ENCODE measurements at regions not wholly inside any gene's neighbourhood (a gene's known extent, or its start where the extent isn't known, plus 50 kb on each side); places are given as distances from the start of the nearest gene placed in this dataset.
A peak's percentile ranks its signal among the peaks of the same experiment; 100 is the strongest.

DNA sequence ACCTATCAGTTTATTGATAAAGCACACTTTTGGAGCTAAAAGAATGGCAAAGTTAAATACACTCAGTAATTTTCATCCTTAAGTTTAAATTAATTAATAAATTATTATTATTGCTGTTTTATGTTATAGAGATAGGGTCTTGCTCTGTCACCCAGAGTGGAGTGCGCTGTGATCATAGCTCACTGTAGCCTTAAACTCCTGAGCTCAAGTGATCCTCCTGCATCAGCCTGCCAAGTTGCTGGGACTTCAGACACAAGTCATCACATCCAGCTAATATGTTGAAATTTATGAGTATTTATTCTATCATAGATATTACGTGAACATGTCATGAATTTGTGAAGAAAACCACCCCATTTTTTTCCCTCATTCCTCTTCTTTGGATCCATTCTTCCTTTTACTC, 64.2 kb downstream of the GJA1 start:
- DNase-seq (ENCODE audit: low read depth): no peak

DNA sequence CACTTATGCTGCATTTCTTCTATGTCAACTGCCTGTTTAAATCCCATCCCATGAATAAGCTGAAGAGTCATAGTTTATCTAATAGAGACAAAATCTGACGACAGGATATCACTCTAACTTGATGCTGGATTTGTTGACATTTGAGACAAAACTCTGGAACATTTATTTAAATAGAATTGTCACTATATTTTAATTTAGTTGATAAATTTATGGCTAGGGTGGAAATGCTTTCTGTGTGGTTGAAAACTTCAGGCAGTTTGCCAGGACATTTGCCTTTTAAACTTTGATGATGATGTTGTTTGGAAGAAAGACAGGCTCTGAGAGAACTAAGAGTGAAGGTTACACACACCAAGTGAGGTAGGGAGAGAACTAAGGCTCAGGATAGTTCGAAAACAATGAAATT, 68.1 kb downstream of the GJA1 start:
- no peak for DNase-seq (ENCODE audit: low read depth)

DNA sequence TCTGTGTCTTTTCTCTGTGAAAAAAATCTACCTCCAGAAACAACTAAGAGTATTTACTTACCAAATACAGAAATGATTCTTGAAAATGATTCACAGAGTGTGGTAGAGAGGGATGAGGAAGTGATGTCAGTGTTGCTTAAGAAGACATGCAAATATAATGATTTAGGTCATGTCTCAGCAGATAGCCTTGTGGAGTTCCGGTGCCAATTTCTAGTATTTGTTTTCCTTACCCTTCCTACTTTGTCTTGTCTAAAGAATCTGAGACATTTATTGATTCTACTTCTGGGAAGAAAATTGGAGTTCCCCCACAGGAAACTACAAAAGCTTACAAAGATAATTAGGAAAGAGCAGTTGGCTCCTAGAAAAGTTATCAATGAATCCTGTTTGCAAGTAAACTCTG, 68.8 kb downstream of the GJA1 start:
- DNase-seq (ENCODE audit: low read depth): peak; percentile 68

DNA sequence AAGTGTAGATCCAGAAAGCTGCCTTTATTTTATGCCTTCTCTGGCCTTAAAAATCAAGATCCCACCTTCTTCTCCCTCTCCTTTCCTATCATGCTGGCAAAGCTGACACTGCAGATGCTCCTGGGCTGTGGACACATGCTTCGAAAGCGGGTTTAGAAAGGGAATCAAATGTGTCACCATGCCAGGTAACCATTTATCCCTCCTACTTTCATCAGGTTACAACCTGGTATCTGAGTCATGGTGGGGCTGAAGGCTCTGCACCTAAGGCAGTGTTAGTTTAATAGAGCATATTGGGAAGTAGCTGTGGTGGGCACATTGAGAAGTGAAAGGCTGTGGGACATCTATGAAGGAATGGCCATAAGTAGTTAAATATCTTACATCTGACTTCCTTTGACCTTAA, 69.8 kb downstream of the GJA1 start:
- DNase-seq (ENCODE audit: low read depth): no peak

DNA sequence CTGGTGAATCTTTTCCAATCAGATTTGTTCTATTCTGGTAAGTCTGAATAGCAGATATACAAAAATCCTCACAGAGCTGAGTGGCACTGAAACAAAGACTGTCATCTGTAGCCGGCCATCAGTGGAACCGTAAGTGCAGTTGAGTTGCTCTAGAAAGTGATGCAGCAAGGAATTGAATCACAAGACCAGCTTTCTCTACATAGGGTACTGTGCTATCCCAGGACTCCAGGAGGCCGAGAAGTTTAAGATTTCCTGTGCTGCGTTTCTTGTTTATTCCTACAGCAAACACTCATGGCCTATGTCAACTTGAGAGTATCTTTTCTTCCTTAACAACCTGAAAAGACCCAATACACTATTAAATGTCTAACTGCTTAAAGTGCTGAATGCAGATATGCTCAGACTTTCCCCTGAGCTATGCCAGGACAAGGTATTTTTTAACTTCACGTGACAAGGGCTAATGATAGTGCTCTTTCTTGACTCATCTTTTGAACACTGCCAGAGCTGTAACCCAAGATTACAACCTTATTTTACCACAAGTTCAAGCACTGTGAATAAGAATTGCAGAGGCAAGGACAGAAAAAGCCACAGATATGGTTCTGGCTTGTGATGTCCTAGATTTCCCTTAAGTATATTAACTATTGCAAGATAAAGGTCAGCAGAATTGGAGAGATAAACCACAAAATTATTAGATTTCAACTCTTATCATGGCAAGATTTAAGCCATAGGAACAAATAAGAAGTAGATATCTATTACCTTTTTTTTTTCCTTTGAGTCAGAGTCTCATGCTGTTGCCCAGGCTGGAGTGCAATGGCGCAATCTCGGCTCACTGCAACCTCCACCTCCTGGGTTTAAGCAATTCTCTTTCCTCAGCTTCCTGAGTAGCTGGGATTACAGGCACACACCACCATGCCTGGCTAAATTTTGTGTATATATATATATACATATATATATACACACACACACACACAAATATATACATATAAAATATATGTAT, 71.6 kb downstream of the GJA1 start:
- DNase-seq (ENCODE audit: low read depth): no peak

DNA sequence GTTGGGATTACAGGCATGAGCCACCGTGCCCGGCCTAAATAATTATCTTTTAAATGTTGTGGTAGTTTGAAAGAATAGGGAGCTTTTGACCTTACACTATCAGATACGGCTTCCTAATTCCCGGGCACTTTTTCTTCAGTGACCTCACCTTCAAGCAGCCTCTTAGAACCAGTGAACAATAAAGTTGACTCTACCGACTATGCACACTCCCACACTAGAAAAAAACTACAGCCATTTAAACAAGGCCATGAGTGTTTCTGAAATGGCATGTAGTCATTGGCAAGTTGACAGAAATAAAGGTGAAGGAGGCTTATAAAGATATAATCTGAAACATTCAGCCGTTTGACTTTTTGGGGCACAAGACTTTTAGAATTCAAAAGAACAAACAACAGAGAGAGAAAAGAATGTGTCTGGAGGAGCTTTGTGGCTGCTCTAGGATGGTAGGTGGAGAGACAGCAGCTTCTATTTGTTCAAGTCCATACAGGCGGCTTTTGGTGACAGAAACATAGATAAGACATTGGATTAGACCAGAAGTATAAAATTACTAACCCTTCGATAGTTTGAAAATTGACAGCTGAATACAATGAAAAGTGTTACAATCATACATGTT, 75.2 kb downstream of the GJA1 start:
- DNase-seq (ENCODE audit: low read depth): no peak

DNA sequence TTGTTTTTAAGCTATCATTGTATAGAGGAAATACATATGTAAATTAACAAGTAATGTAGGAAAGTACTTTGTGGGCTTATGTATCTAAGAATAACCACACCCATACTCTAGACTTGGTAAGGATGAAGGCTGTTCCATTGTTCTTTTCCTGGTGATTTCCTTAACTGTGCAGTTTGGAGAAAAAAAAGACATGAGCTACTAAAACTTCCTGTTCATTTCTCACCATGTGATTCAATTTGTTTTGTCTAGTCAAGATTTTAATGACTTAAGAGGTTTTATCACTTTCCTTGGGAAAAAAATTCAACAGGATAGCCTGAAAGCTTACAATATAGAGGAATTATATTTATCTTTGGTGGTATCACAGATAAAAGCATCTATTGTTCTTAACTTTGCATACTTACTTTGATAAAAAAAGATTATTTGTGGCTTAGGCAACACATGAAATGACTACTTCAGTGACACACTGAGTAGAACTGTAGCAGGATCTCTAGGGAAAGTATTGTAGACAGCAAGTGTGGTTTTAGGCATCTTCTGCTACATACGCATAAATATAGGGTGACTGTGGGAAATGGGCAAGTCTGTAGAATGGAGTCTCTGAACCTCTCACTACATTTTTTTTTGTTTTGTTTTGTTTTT, 80.3 kb downstream of the GJA1 start:
- DNase-seq (ENCODE audit: low read depth): peak; percentile 53

DNA sequence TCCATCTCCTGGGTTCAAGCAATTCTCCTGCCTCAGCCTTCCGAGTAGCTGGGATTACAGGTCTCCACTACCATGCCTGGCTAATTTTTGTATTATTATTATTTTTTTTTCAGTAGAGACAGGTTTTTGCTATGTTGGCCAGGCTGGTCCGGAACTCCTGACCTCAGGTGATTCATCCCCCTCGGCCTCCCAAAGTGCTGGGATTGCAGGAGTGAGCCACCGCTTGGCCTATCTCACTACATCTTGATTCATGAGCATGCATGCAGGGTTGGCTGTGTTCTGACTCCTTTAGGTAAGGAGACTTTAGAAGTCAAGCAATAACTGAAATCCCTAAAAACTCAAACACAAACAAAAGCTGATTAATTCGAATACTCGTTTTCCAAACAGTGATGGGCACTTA, 80.9 kb downstream of the GJA1 start:
- DNase-seq (ENCODE audit: low read depth): peak; percentile 76

DNA sequence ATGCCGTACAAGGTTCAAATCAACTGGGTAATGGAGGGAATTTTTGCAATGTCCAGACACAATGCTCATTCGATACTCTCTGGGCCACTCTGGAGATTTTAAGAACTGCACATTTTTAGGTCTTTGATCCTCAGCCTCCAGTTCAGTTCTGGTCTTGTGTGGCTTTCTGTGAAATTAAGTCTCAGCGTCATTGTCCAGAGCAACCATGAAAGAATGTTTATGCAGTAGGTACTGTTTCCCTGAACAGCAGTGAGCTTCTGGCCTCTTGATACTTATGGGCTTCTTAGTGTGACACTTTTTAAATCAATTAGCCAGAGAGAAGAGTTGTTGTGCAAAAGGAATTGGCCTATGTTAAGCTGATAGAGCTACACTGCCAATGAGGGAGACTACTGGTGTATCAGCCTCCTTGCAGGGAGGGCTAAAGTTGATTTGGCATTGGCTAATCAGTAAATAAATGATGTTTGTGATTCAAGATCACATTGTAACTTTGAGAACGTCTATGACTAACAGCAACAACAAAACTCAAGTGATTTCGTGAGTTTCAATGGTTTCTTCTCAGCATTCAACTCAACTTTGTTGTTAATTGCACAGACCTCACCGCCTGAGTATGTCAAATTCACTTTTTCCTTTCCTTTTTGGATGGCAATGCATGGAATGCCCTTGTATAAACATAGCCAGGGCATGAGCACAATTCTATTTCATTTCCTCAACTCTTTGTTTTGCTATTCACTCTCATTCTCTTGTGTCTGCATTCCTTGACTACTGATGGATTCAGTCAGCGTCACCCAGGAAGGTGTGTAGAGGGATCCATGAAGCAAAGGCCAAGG, 85.1 kb downstream of the GJA1 start:
- DNase-seq (ENCODE audit: low read depth): peak; percentile 78

DNA sequence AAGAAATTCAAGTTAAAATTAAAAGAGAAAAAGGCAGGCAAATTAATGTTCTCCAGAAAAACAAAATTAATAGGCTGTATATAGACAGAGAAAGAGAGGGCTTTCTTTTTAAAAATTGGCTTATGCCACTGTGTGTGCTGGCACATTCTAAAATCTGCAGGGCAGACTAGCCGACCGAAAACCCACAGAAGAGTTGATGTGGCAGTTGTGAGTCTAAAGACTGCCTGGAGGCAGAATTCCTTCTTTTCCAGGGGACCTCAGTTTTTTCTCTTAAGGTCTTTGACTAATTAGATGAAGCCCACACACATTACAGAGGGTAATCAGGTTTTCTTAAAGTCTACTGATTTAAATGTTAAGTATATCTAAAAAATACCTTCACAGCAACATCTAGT, 85.7 kb downstream of the GJA1 start:
- peak; percentile 54 for DNase-seq (ENCODE audit: low read depth)

DNA sequence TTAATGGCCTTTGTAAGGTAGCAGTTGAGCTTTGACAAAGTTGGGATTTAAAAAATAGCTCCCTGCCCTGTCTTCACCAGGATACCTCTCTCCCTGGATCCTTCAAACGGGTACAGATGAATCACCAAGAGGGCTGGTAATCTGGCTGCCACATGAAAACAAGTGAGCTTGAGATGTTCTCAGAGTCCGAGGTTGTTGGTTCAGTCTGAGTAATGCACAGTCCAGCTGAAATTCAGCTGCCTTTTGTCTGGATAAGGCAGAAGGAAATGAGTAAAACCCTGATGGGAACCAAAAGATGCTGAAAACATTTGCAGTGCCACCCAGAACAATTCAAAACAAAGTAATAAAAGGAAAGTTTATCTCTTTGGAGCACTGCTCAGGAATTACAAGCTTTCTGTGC, 86.8 kb downstream of the GJA1 start:
- DNase-seq (ENCODE audit: low read depth): peak; percentile 95

DNA sequence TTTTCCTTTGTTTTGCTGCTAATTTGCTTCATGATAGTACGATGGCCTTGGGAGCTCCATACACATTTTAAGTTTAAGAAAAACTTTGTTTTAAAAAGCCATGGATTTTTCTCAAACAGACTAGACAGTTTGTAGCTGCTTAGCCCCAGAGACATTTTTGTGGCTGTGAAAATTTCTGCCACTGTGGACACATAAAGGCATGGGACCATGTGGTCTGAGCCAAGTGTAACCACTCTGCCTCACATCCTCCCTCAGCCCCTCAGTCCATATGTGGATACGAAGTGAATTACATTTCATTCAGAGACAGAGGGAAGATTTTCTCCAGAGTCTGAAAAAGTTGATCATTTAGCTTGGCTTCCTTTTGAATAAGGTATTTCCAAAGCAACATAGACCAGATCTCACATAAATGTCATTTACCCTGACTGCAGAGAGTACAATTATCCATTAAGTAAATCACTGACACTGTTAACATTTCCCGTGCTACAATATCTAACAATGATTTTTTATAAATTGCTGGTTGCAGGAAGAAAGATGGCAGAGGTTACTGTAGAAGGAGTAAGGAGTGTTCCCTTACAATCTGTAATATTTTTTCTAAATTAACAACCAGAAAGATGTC, 87.4 kb downstream of the GJA1 start:
- DNase-seq (ENCODE audit: low read depth): peak; percentile 61

DNA sequence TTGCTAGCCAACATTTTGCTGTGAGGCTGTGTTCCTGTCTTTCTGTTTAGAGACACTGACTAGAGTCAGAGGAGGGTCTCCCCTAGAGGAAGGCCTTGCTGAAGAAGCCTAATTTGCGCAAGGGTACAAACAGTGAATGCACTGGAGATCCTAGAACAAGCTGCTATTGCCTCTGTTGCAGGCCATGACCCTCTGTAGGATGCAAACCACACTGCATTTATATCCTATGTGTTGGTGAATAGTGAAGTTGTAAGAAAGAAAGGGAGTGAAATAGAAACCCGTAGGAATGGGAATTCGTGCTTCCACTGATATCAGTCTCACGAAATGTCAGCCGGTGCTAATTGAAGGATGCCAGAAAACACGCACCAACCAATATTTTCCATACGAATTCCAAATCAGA, 88.2 kb downstream of the GJA1 start:
- DNase-seq (ENCODE audit: low read depth): no peak

DNA sequence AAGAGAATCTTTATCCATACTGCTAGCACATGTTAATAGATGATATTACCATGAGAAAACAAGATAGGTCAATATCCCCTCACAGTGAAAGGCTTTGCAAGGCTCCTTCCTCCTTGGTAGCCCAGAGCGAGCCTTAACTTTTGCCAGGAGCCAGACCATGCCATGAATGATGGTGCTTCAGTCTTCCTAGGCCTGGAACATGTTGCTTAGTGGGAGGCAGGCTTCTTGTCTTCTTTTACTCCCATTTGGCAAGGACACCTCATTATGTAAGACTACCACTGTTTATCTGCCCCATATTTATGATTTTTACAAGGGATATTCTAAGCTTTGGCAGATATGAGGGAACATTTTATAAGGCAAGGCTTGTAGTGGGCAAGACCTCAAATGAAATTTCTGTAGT, 90.8 kb downstream of the GJA1 start:
- DNase-seq (ENCODE audit: low read depth): no peak

DNA sequence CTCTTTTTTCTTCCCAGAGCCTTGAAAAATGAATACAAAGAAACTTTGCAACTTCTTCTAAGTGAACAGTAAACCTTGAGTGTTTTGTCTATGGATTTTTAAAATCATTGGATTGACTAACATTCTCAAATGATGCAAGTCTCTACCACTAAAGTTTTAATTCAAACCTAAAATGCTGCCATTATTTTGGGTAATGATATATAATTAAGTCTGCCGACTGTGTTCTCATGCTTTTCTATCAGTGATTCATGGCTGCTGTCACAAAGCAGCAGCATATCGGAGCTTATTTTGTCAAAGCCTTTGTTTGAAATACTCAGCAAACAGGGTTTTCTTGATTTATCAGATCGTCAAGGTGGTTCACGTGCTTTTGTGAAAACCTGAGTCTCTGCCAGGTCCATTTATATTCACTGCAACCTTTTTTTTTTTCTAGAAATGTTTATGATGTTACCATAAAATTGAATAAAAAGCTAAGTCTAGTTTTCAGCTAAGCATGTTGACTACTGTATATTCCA, 96.3 kb downstream of the GJA1 start:
- no peak for DNase-seq (ENCODE audit: low read depth)

DNA sequence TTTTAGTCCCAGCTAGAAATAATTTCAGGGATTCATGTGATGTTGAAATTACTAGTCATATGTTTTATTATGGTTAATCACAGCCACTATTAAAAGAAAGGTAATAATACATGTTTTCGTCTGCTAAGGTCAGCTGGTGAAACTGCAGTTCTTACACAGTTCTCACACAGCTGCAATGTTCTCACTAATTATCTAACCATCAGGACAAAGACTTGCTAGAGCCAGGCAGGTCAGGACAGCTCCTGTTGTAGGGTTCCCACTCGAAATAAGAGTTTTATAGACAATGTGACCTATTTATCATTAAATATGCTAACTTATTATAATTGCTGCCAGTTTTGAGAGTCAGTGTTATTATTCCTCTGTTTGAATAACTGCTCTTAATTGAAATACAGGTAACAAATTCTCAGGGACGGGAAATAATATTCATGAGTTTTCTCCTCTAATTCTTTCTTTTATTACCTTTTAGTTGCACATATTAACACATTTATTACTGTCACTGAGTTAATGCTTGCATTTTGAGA, 97.9 kb downstream of the GJA1 start:
- DNase-seq (ENCODE audit: low read depth): no peak

DNA sequence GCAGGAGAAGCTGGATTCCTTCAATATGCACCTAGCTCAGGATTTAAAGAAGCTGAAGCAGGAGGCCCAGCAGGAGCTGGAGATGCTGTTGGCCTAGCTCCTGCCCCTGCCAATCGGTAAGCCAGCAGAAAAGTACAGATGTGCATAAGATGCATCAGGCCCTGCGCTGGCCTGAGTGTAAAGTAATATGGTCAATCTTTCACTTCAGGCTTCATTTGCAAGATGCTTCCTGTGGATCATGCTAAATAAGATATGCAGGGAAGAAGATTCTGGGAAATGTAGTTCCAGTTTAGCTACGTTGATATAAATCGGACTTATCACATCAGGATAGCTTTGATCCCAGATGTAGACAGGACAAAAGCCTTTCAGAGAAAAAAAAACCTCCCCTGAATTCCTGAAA, 100.3 kb downstream of the GJA1 start:
- no peak for DNase-seq (ENCODE audit: low read depth)

DNA sequence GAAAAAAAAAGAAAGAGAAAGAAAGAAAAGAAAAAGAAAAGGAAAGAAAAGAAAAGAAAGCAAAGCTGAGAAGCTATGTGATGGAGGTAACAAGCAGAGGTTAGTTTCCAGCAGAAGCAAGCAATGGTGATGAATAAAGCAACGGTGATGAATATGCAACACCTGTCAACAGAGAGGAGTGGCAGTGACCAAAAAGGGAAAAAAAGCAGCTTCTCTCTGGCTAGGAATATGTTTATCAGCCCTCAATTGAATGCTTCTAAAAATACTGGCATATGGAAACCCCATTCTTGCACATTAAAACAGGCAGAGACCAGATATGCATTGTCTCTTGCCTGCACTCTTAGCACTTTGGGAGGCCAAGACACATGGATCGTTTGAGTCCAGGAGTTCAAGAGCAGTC, 100.9 kb downstream of the GJA1 start:
- DNase-seq (ENCODE audit: low read depth): no peak

DNA sequence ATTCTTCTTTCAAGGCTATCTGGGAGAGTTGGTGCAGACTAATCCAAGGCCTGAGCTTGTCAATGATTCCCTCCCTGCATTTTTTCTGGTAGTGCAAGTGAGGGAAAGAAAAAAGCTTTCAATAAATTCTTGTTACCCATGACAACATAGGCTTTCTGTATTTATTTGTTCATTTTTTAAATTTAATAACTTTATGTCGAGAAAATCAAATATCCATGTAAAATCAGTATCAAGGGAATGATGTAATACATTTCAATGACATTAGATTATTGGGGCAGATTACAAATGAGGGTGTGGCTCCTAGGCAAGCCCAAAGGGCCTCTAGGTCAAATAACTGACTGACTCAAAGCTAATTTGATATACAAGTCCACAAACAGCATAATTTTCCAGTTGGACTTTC, 104.0 kb downstream of the GJA1 start:
- peak; percentile 5 for DNase-seq (ENCODE audit: low read depth)

DNA sequence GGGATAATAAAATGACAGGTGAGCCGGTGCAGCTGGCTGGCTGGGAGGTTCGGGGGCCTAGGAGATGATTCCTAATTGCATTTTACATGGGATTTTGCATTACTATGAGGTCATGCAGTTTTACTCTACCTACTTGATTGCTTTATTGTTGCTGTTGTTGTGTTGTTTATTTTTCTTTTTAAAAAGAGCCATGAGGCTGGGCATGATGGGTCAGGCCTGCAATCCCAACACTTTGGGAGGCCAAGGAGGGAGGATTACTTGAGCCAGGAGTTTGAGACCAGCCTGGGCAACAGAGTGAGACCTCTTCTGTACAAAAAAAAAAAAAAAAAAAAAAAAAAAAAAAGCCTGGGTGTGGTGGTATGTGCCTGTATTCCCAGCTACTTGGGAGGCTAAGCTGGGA, 104.8 kb downstream of the GJA1 start:
- no peak for DNase-seq (ENCODE audit: low read depth)

DNA sequence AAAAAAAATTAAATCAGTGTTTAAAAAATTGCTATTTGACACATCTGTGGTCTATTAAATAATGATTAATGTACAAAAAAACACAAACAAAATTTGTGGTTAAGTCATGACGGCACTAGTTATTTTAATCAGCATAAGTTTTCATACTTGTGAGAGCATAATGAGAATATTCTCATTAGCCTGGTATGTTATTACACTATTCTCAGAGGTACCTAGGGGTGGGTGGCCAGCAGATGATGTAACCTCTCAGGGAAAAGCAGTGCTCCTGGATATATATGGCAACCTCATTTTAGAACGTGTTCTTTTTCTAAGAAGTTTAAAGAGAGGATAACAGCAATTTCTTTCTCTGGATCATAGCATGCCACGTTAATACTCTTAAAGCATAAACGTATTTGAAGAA, 109.2 kb downstream of the GJA1 start:
- DNase-seq (ENCODE audit: low read depth): no peak
